Thyroid gland (tissue), 4 donors: ENCODE measurements at regions not wholly inside any gene's neighbourhood (a gene's known extent, or its start where the extent isn't known, plus 50 kb on each side); places are given as distances from the start of the nearest gene placed in this dataset.

ENCODE experiments used
- CTCF ChIP-seq, 6 experiments: fragments of 200-600 bp in 3 of 6; fragments of 450-650 bp in 3 of 6; sonication (generic) in 3 of 6; IDR thresholded peaks; one replicate each; pipeline ENCODE4 v1.5.1; 2016 to 2019; ENCODE audit warnings: antibody characterized with exemption in 6 of 6, mild to moderate bottlenecking in 2 of 6, inconsistent platforms in 1 of 6, moderate library complexity in 1 of 6
- POLR2A ChIP-seq, 2 donors: fragments of 450-650 bp; IDR thresholded peaks; one replicate each; pipeline ENCODE4 v1.6.1; 2017; ENCODE audit warnings: antibody characterized with exemption in 2 of 2, mild to moderate bottlenecking in 2 of 2, moderate library complexity in 1 of 2

GRCh38 chr7:98713165-98713810, 96.2 kb downstream of the NPTX2 start:
- TF ChIP-seq CTCF (IDR thresholded peaks at IDR 0.05) = no peak
- TF ChIP-seq POLR2A (IDR thresholded peaks at IDR 0.05) = no peak
